DMS79 treated with DMSO at 0.1 percent for 48 hours (cell line): ENCODE measurements at regions not wholly inside any gene's neighbourhood (a gene's known extent, or its start where the extent isn't known, plus 50 kb on each side); places are given as distances from the start of the nearest gene placed in this dataset.

Experiments
- DNase-seq: peaks from one replicate; lab custom pipeline; 2025; lab: John Stamatoyannopoulos, UW

GRCh38 chr10:113326160-113327111, 226.4 kb upstream of the HABP2 start:
- no peak for DNase-seq

DNA sequence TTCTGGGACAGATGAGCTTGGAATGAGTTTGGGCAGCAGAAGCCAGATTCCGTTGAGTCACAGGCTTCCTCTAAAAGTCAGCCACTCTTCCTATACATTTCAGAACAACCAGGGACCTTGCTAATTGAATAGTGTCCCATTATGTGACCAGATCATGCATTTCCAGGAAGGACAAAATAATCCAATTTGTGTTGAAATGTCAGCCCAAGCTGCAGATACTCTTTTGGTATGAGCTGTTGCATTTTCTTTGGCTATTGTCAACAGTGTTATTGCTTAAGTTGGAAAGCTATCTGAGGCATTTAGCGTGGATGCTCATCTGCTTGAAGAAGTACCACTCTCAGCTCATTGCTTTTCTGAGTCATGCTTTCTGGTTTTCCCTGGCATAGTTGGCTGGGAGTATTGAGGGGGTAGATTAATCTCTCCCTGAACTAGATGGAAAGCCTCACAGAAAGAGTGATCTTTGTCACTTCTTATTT, 223.7 kb upstream of the HABP2 start:
- no peak for DNase-seq

- DNase-seq = no peak
Observed at GRCh38 chr10:113331961-113332360, 220.9 kb upstream of the HABP2 start.

GRCh38 chr10:113333313-113333712, 219.5 kb upstream of the HABP2 start:
- no peak for DNase-seq

DNA sequence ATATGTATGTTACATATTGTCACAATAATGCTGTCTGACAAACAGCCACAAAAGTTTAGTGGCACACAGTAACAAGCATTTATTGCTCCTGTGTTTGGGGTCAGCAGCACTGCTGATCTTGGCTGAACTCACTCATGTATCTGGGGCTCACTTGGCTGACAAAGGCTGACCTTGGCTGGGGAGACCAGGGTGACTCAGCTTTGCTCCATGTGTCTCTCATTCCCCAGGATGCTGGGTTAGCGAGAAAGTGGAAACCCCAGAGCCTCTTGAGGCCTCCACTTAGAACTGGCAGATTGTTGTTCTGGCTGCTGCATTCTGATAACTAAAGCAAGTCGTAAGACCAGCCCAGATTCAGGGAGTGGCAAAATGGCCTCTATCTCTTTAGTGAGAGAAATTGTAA, 217.3 kb upstream of the HABP2 start:
- DNase-seq = no peak

DNA sequence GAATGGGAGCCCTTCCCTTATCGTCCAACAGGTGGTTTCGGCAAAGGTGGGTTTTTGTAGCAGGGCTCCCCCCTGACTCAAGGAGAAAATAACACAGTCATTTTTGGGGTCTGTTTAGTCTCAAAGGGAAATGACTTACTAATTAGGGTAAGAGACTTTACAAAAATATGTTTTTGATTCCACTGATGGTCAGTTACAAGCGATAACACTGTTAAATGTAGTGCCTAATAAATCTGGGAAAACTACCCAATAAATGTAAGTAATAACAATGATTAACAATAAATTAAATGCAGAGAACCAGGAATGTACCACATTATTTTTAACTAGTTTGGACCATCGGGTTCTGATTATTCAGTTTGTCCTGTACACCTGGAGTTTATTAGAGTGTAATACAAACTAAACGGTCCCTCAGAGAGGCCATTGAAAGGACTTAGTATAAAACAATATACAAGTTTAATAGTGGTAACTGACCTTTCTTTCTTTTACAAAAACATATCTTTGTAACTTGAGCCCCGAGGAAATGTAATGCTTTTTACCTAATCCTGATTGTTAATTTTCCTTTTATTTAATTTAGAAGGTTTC, 216.2 kb upstream of the HABP2 start:
- no peak for DNase-seq

GRCh38 chr10:113337142-113337541, 215.7 kb upstream of the HABP2 start:
- no peak for DNase-seq

GRCh38 chr10:113339121-113339520, 213.7 kb upstream of the HABP2 start:
- DNase-seq = no peak

GRCh38 chr10:113340282-113340681, 212.6 kb upstream of the HABP2 start:
- no peak for DNase-seq

DNA sequence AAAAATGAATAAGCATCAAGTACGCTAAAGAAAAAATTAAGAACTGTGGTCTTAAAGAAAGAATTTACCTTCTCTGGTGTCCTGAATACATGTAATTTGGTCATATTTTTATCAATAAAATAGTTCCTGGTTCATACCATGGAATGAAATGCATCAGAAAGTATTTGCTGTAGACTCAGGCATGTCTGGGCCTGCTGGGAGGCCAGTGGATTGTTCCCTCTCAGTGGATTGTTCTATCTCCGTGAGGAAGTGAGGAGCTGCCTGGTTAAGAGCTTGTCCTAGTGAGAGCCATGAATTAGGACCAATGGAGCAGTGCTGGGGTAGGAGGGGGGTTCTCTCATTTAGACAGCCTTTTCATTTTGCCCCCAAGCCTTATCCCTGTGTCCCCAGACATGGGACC, 211.7 kb upstream of the HABP2 start:
- DNase-seq = no peak

DNA sequence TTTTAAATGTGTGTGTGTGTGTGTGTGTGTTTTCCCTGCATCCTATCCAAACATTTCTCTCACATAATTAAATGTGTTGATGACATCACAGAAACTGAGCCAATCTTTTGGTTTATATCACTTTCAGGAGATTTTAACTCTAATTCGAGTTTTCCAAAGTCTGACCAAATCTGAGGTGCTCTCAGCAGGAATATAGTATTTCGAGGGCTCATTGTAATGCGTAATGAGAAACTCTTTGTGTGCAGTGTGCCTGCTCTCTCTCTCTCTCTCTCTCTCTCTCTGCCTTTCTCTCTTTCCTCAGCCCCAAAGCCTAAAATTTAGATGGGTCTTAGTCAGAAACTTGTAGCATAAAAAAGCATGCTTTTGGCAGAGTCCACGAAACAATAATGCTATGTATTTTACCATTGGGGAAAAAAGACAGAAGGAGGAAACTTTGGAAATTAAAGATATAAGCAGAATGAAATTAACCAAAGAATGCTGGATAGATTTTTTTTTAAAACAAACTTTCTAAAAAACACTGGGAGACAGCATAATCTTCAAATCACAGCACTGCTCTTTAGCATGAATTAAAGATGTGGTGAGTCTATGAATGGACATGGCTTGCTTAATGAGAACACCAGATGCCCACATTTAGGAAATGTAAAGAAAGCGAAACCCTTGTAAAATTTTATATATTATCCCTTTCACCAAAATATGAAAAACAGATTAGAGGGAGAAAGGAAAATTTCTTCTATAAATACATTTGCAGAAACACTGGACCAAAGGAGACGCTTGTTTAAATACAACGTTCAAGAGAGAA, 206.8 kb upstream of the HABP2 start:
- no peak for DNase-seq

DNA sequence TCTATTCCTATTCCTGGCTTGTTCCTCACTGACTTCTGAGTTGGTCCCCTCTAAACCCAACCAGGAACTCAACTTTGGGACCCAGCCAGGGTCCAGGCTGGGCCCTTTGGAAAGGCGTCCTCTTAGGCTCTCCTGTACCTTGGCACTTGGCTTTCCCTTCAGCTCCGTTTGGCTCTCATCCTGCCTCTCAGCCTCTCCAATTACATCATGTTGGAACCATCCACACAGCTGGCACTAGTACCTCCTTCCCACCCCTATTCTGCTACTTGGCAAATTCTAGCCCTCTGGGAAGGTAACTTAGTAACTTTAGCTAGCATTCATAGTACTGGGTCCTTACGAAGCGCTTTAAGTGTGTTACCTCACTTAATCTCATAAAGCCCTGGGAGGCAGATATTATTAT, 205.3 kb upstream of the HABP2 start:
- DNase-seq = no peak

GRCh38 chr10:113348694-113349093, 204.2 kb upstream of the HABP2 start:
- no peak for DNase-seq

- DNase-seq = no peak
Observed at GRCh38 chr10:113350311-113351040, 202.4 kb upstream of the HABP2 start.

DNA sequence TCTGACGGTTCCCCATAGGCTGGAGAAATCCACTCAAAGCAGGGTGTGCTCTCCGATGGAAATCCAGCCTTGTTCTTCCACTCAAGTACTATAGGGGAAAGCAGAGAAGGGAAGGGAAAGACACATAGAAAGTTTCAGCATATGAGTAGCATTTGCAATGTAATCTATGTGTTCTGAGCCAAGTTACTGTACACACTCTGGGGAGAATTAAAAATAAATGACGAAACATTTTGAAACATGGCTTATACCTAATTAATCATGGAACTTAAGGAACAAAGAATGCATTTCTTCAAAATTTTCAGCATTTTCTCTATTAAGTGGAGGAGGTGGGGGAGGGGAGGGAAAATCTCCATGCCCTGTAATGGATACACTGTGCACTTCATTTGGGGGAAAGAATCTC, 198.1 kb upstream of the HABP2 start:
- DNase-seq = no peak

DNA sequence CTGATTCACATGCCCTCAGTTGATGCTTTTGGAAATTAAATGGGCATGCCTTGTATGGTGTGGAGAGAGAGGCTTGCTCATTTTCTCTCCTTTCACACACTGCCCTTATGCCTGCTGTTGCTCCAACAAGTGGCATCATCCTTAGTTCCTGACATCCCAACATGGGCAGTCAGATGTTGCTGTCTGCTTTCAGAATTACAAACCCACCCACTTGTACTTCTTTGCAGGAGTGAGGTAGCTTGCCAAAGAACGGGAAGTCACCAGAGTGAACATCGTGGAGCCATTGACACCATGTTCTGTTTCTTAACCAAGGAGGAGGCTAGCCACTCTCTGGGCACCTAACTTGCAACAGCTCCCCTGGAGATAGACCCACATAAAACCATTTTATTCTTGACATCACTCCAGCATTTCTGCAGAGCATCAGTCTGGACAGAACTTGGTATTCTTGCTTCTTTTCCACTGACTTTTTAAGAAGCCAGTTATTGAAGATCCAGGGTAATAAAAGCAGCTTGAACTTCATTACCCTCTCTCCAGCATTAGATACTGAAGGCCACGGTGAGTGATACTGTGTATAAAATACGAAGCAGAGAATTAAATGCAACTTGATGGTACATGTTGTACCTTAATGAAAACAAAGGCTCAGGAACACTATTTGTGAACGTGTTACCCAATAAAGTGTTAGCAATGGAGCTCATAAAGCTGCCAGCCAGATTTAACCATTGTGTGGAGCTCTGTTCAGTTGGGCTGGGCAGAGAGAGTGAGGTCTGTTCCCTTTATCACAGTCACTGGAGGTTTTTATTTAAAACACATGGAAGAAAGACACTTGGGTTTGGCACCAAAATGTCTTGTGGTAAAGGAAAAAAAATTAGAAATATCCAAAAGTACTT, 195.8 kb upstream of the HABP2 start:
- DNase-seq = no peak

GRCh38 chr10:113357681-113358300, 195.1 kb upstream of the HABP2 start:
- DNase-seq = no peak

DNA sequence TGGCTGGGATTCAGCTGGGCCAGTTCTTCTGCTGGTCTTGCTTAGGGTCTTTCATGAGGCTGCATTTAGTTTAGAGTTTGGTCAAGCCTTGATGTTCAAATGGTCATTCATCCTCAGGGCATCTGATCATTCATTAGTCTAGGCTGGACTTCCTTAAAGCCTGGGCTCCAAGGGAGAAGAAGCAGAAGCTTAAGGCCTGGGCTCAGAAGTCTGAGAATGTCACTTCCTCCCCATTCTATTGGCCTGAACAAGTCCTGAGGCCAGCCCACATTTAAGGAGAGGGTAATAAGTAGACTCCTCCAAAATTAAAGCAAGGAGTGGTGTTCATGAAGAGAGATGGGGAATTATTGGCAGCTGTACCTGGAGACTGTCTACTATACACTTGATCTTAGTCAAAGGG, 193.2 kb upstream of the HABP2 start:
- no peak for DNase-seq

DNA sequence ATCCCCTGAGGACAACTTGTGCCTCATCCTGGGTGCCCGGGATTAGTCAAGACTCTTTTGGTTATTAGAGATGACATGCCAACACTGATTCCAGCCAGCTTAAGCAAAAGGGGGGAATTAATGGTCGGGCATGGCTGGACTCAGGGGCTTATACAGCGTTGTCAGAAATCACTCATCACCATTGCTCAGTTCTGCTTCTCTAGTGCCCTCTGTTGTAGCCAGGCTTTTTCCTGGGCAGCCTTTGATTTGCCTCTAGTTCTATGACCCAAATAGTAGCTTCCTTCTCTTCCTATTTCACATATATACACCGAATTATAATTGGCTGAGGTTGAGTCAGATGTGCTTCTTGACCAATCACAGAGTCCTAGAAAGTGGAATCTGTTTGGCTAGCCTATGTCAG, 192.0 kb upstream of the HABP2 start:
- no peak for DNase-seq

DNA sequence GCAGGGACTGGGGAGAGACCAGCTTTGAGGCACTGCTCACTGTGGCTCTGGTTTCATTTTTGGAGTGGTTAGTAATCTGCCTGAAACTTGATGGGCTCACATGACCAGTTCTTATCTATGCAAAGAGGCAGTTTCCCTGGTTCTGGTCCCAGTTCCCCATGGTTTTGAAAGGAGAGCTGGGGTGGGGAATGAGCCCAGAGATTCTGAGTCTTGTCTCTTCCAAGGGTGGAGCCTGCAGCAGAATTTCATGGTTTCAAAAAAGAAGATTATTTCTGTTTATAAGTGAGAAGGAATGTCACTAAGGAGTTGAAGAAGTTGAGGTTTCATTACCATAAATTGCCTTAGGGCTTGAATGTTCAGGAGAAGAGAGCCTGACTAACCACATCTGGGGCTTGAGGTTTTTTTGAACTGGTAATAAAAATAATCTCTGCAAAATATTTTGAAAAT, 190.2 kb upstream of the HABP2 start:
- DNase-seq = peak; percentile 0
